Peyer's patch (tissue), 4 donors: ENCODE measurements at regions not wholly inside any gene's neighbourhood (a gene's known extent, or its start where the extent isn't known, plus 50 kb on each side); places are given as distances from the start of the nearest gene placed in this dataset.

ENCODE experiments used
- CTCF ChIP-seq, 6 experiments: fragments of 450-650 bp in 4 of 6; fragments of 200-600 bp in 2 of 6; sonication (generic) in 1 of 6; IDR thresholded peaks; one replicate each; pipeline ENCODE4 v1.5.1; 2017 to 2019; ENCODE audit warnings: antibody characterized with exemption in 6 of 6, mild to moderate bottlenecking in 3 of 6, moderate library complexity in 1 of 6
- POLR2A ChIP-seq, 2 donors: fragments of 450-650 bp; IDR thresholded peaks; one replicate each; pipeline ENCODE4 v1.5.1; 2017; ENCODE audit warnings: antibody characterized with exemption in 2 of 2, mild to moderate bottlenecking in 2 of 2, moderate library complexity in 2 of 2

- TF ChIP-seq CTCF (IDR thresholded peaks at IDR 0.05): no peak
- TF ChIP-seq POLR2A (IDR thresholded peaks at IDR 0.05): no peak
These were observed 96.4 kb upstream of the DPH5 start for GRCh38 chr1:101121975-101122374.
